ENCODE measurements at regions not wholly inside any gene's neighbourhood (a gene's known extent, or its start where the extent isn't known, plus 50 kb on each side); places are given as distances from the start of the nearest gene placed in this dataset.

- TF ChIP-seq, protein P1, sequence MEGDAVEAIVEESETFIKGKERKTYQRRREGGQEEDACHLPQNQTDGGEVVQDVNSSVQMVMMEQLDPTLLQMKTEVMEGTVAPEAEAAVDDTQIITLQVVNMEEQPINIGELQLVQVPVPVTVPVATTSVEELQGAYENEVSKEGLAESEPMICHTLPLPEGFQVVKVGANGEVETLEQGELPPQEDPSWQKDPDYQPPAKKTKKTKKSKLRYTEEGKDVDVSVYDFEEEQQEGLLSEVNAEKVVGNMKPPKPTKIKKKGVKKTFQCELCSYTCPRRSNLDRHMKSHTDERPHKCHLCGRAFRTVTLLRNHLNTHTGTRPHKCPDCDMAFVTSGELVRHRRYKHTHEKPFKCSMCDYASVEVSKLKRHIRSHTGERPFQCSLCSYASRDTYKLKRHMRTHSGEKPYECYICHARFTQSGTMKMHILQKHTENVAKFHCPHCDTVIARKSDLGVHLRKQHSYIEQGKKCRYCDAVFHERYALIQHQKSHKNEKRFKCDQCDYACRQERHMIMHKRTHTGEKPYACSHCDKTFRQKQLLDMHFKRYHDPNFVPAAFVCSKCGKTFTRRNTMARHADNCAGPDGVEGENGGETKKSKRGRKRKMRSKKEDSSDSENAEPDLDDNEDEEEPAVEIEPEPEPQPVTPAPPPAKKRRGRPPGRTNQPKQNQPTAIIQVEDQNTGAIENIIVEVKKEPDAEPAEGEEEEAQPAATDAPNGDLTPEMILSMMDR (IDR thresholded peaks at IDR 0.05), result no peak
- TF ChIP-seq EP300 (IDR thresholded peaks at IDR 0.05), result no peak
- TF ChIP-seq POLR2A (IDR thresholded peaks at IDR 0.05; ENCODE audit: low read length), result no peak
- no peak for TF ChIP-seq ZFP36 (IDR thresholded peaks at IDR 0.05; ENCODE audit: borderline replicate concordance, partially characterized antibody)
- TF ChIP-seq POLR2AphosphoS2 (conservative IDR thresholded peaks at IDR 0.05; ENCODE audit: low read length), result no peak
- TF ChIP-seq, protein P2, sequence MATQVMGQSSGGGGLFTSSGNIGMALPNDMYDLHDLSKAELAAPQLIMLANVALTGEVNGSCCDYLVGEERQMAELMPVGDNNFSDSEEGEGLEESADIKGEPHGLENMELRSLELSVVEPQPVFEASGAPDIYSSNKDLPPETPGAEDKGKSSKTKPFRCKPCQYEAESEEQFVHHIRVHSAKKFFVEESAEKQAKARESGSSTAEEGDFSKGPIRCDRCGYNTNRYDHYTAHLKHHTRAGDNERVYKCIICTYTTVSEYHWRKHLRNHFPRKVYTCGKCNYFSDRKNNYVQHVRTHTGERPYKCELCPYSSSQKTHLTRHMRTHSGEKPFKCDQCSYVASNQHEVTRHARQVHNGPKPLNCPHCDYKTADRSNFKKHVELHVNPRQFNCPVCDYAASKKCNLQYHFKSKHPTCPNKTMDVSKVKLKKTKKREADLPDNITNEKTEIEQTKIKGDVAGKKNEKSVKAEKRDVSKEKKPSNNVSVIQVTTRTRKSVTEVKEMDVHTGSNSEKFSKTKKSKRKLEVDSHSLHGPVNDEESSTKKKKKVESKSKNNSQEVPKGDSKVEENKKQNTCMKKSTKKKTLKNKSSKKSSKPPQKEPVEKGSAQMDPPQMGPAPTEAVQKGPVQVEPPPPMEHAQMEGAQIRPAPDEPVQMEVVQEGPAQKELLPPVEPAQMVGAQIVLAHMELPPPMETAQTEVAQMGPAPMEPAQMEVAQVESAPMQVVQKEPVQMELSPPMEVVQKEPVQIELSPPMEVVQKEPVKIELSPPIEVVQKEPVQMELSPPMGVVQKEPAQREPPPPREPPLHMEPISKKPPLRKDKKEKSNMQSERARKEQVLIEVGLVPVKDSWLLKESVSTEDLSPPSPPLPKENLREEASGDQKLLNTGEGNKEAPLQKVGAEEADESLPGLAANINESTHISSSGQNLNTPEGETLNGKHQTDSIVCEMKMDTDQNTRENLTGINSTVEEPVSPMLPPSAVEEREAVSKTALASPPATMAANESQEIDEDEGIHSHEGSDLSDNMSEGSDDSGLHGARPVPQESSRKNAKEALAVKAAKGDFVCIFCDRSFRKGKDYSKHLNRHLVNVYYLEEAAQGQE (IDR thresholded peaks at IDR 0.05), result no peak
- TF ChIP-seq, protein P3, sequence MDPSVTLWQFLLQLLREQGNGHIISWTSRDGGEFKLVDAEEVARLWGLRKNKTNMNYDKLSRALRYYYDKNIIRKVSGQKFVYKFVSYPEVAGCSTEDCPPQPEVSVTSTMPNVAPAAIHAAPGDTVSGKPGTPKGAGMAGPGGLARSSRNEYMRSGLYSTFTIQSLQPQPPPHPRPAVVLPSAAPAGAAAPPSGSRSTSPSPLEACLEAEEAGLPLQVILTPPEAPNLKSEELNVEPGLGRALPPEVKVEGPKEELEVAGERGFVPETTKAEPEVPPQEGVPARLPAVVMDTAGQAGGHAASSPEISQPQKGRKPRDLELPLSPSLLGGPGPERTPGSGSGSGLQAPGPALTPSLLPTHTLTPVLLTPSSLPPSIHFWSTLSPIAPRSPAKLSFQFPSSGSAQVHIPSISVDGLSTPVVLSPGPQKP (IDR thresholded peaks at IDR 0.05; ENCODE audit: low read depth, low read length), result no peak
Observed at GRCh38 chr12:14261861-14262260, 103.6 kb upstream of the ATF7IP start.
